Astrocyte (in vitro differentiated cells and primary cell): ENCODE measurements at regions not wholly inside any gene's neighbourhood (a gene's known extent, or its start where the extent isn't known, plus 50 kb on each side); places are given as distances from the start of the nearest gene placed in this dataset.

Experiments
- DNase-seq: peaks from one replicate; pipeline ENCODE4 v3.0.0-alpha.2; 2010; ENCODE audit warnings: low read depth
- FAIRE-seq: peaks from 2 replicates; lab custom pipeline; 2011; peaks lifted over from hg19 to GRCh38; lab: Jason Lieb, UNC
- H2AFZ ChIP-seq: 2 replicates; pipeline ENCODE4 v1.6.0; 2012; ENCODE audit warnings: low read depth, low read length, inconsistent platforms
- H3K27ac ChIP-seq: 2 replicates; pipeline ENCODE4 v1.5.1; 2011; ENCODE audit warnings: low read depth, low read length, inconsistent platforms
- H3K27me3 ChIP-seq: 2 replicates; pipeline ENCODE4 v1.6.0; 2011; ENCODE audit warnings: low read length, inconsistent platforms; ENCODE audit not compliant: insufficient read depth
- H3K36me3 ChIP-seq: 2 replicates; pipeline ENCODE4 v1.5.1; 2011; ENCODE audit warnings: low read length, inconsistent platforms; ENCODE audit not compliant: insufficient read depth
- H3K4me1 ChIP-seq: 2 replicates; pipeline ENCODE4 v1.5.1; 2011; ENCODE audit warnings: low read length, inconsistent platforms; ENCODE audit not compliant: insufficient read depth
- H3K4me2 ChIP-seq: 2 replicates; pipeline ENCODE4 v1.6.0; 2012; ENCODE audit warnings: low read length, inconsistent platforms
- H3K4me3 ChIP-seq: 2 replicates; pipeline ENCODE4 v1.5.1; 2011; ENCODE audit warnings: low read depth, mild to moderate bottlenecking, low read length, inconsistent platforms; ENCODE audit not compliant: insufficient read depth
- H3K79me2 ChIP-seq: 2 replicates; pipeline ENCODE4 v1.6.0; 2012; ENCODE audit warnings: mild to moderate bottlenecking, low read length, inconsistent platforms; ENCODE audit not compliant: insufficient read depth
- H3K9ac ChIP-seq: 2 replicates; pipeline ENCODE4 v1.6.0; 2012; ENCODE audit warnings: mild to moderate bottlenecking, low read length, inconsistent platforms
- H3K9me3 ChIP-seq: 2 replicates; pipeline ENCODE4 v1.5.1; 2012; ENCODE audit warnings: low read depth, mild to moderate bottlenecking, low read length, inconsistent platforms; ENCODE audit not compliant: insufficient read depth
- H4K20me1 ChIP-seq: 2 replicates; pipeline ENCODE4 v1.6.0; 2012; ENCODE audit warnings: low read length, inconsistent platforms; ENCODE audit not compliant: insufficient read depth
- H3K27ac Mint-ChIP-seq: one replicate; pipeline ENCODE4 v1.8.0; 2021; ENCODE audit warnings: mild to moderate bottlenecking, mixed read lengths; ENCODE audit not compliant: unreplicated experiment
- H3K27me3 Mint-ChIP-seq: one replicate; pipeline ENCODE4 v1.8.0; 2021; ENCODE audit warnings: low read depth, mixed read lengths; ENCODE audit not compliant: unreplicated experiment
- H3K36me3 Mint-ChIP-seq: one replicate; pipeline ENCODE4 v1.8.0; 2021; ENCODE audit warnings: low read depth, mixed read lengths; ENCODE audit not compliant: unreplicated experiment
- H3K4me1 Mint-ChIP-seq: one replicate; pipeline ENCODE4 v1.8.0; 2021; ENCODE audit warnings: low read depth, mixed read lengths; ENCODE audit not compliant: unreplicated experiment
- H3K4me3 Mint-ChIP-seq: one replicate; pipeline ENCODE4 v1.8.0; 2021; ENCODE audit warnings: mild to moderate bottlenecking, moderate library complexity, mixed read lengths; ENCODE audit not compliant: unreplicated experiment
- H3K9me3 Mint-ChIP-seq: one replicate; pipeline ENCODE4 v1.8.0; 2021; ENCODE audit warnings: mild to moderate bottlenecking, mixed read lengths; ENCODE audit not compliant: unreplicated experiment
- CTCF ChIP-seq: IDR thresholded peaks from 2 replicates; pipeline ENCODE4 v1.5.1; 2011; ENCODE audit warnings: low read depth, mild to moderate bottlenecking, inconsistent platforms, low read length, moderate library complexity; ENCODE audit not compliant: insufficient read depth
- EZH2 ChIP-seq: IDR thresholded peaks from 2 replicates; pipeline ENCODE4 v1.6.1; 2012; ENCODE audit warnings: mild to moderate bottlenecking, low read length, inconsistent platforms; ENCODE audit not compliant: insufficient read depth

- TF ChIP-seq CTCF (no peak), EZH2 (no peak)
- H3K9me3 Mint-ChIP-seq = no peaks in the 10 kb centered on the region
- Histone ChIP-seq H3K4me1 (no peaks in the 10 kb centered on the region), H3K36me3 (no peaks in the 10 kb centered on the region), H3K27me3 (no peaks in the 10 kb centered on the region), H4K20me1 (no peaks in the 10 kb centered on the region), H3K9me3 (no peaks in the 10 kb centered on the region), H3K4me2 (no peak overlapping the region), H3K9ac (no peak overlapping the region), H3K4me3 (no peak overlapping the region), H2AFZ (no peak overlapping the region), H3K79me2 (no peaks in the 10 kb centered on the region), H3K27ac (no peak overlapping the region)
- H3K27ac Mint-ChIP-seq = no peak overlapping the region
- no peak for FAIRE-seq
- no peak for DNase-seq
- no peaks in the 10 kb centered on the region for H3K4me1 Mint-ChIP-seq
- no peak overlapping the region for H3K4me3 Mint-ChIP-seq
- no peaks in the 10 kb centered on the region for H3K36me3 Mint-ChIP-seq
- H3K27me3 Mint-ChIP-seq = no peaks in the 10 kb centered on the region
These were observed 298.5 kb upstream of the IZUMO3 start for GRCh38 chr9:24844217-24844616.

GRCh38 chr9:24841993-24842392, 296.3 kb upstream of the IZUMO3 start:
- H3K4me1 ChIP-seq = no peaks in the 10 kb centered on the region
- H3K9me3 Mint-ChIP-seq = no peaks in the 10 kb centered on the region
- no peaks in the 10 kb centered on the region for H3K27me3 Mint-ChIP-seq
- no peaks in the 10 kb centered on the region for H4K20me1 ChIP-seq
- H3K36me3 ChIP-seq = no peaks in the 10 kb centered on the region
- no peaks in the 10 kb centered on the region for H3K36me3 Mint-ChIP-seq
- no peak overlapping the region for H3K9ac ChIP-seq
- H3K27ac ChIP-seq = no peak overlapping the region
- no peak overlapping the region for H2AFZ ChIP-seq
- no peaks in the 10 kb centered on the region for H3K27me3 ChIP-seq
- no peak overlapping the region for H3K4me3 Mint-ChIP-seq
- no peak overlapping the region for H3K27ac Mint-ChIP-seq
- no peaks in the 10 kb centered on the region for H3K9me3 ChIP-seq
- no peaks in the 10 kb centered on the region for H3K4me1 Mint-ChIP-seq
- no peak overlapping the region for H3K4me3 ChIP-seq
- H3K4me2 ChIP-seq = no peak overlapping the region
- H3K79me2 ChIP-seq = no peaks in the 10 kb centered on the region
- DNase-seq (no peak), FAIRE-seq (no peak)
- TF ChIP-seq CTCF (no peak), EZH2 (no peak)

GRCh38 chr9:24832307-24832706, 286.6 kb upstream of the IZUMO3 start:
- Mint-ChIP-seq H3K27ac (no peak overlapping the region), H3K4me1 (no peaks in the 10 kb centered on the region)
- DNase-seq = no peak

More at GRCh38 chr9:24832307-24832706, 286.6 kb upstream of the IZUMO3 start:
- Mint-ChIP-seq H3K27me3 (no peaks in the 10 kb centered on the region), H3K36me3 (no peaks in the 10 kb centered on the region), H3K4me3 (no peak overlapping the region), H3K9me3 (no peaks in the 10 kb centered on the region)
- Histone ChIP-seq H4K20me1 (no peaks in the 10 kb centered on the region), H3K4me2 (no peak overlapping the region), H3K79me2 (no peaks in the 10 kb centered on the region), H3K9me3 (no peaks in the 10 kb centered on the region), H3K27ac (no peak overlapping the region), H3K27me3 (no peaks in the 10 kb centered on the region), H2AFZ (no peak overlapping the region), H3K4me3 (no peak overlapping the region), H3K4me1 (no peaks in the 10 kb centered on the region), H3K9ac (no peak overlapping the region), H3K36me3 (no peaks in the 10 kb centered on the region)
- FAIRE-seq = no peak
- no peak for TF ChIP-seq EZH2
- no peak for TF ChIP-seq CTCF
